HG03558 (cell line): ENCODE measurements at regions not wholly inside any gene's neighbourhood (a gene's known extent, or its start where the extent isn't known, plus 50 kb on each side); places are given as distances from the start of the nearest gene placed in this dataset.
A peak's percentile ranks its signal among the peaks of the same experiment; 100 is the strongest.

ENCODE experiments used
- ATAC-seq: cut with Tn5 transposase; IDR thresholded peaks from one replicate; pipeline ENCODE4 v1.9.1; 2021; ENCODE audit warnings: moderate number of reproducible peaks; ENCODE audit not compliant: unreplicated experiment; ENCODE audit errors: extremely low read depth

DNA sequence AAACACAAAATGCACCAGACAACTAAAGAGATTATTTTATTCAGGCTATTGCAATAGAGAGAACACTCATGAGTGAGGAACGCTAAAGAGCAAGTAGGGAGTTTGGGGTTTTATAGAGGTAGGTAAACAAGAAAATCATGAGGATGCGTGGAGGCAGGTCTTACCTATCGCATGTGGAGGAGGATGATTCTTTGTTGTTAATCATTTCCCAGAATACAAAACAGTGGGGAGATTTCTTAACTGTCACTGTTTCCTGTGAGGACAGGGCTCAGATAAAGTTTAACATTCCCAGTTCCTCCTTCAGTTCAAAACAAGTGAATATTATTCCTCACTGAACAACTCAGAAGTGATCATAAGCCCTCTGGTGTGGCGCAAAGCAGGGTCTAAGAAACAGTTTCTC is 156.1 kb upstream of the MGAT5 start:
- ATAC-seq = no peak

DNA sequence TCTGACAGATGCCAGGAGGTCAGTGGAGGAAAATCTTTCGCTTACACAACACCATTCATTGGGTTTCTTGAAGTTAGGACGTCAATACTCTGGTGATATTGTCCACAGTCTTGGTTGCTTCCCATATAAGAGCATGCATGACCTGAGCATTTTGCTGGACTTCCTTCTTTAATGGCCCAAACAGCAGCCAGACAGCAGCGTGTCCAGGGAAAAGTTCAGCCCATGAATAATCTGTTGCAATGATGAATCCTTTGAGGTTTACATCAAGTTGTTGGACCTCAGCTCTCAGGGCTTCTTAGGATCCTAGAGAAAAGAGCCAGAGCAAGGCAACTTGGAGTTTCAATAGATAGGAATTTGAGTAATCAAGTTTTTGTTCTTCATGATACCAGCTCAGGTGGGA is 155.6 kb upstream of the MGAT5 start:
- no peak for ATAC-seq

DNA sequence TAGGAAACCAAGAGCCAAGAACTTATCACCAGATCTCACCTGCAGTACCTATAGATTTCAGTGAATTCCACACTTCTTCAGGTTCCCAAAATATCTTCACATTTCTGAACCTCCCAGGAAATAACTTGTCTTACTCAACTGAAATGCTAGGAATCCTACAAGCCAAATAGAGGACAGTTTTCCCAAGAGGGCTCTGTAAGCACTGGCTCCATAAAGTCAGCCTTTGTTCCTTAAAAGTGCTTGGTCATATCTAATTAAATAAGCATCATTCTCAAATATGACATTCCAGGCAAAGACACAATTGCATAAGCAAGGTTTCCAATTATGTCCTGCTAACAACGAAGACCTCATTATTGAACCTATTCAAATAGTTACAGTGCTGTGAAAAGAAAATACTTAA is 154.6 kb upstream of the MGAT5 start:
- no peak for ATAC-seq

DNA sequence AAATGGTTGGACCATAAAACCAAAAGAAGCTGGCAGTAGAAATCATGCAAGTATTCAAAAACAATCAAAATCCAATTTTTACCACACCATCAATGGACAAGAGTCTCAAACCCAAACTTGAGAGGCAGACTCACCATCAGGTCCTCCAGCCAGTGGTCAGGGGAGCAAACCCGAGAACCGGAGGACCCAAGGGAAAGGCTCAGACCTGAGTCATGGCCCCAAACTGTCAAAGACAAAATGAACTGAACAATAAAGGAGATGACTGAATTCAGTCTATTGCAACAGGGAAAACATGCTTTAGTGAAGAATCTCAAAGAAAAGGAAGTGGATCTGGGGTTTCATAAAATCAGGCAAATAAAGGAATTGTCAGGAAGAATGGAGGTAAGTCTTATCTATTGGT is 150.7 kb upstream of the MGAT5 start:
- no peak for ATAC-seq

DNA sequence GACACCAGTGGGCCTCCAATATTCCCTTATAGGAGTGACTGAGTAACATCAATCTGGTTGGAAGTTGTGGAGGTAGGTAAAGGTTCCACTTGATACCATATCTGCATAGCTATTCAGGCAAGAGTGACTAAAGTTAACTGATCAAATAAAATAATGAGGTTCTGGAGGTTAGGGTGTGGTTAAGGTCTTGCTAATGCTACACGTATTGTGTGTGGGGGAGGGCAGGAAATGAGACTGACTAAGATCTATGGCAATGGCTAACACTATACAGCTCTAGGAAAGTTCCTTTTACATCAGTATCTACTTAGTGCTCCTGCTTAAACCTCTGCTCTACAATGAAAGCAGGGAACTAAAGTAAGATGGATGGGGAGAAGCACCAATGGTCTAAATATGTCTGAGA is 149.1 kb upstream of the MGAT5 start:
- ATAC-seq = no peak

DNA sequence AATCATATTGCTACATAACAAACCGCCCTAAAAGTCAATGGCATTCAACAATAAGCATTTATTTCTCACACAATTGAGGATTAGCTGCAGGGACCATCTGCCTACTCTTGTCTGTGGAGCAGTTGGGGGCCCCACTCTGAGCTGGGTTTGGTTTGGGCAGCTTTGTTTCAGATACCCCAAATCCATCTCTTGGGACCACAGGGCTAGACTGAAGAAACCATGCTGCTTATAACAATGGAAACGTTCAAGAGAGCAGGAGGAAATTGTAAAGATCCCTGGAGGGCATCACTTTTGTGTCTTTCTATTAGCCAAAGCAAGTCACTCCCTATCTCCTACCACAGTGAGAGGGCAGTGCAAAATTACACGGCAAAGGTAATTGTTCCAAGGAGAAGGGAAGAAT is 146.5 kb upstream of the MGAT5 start:
- ATAC-seq = no peak

DNA sequence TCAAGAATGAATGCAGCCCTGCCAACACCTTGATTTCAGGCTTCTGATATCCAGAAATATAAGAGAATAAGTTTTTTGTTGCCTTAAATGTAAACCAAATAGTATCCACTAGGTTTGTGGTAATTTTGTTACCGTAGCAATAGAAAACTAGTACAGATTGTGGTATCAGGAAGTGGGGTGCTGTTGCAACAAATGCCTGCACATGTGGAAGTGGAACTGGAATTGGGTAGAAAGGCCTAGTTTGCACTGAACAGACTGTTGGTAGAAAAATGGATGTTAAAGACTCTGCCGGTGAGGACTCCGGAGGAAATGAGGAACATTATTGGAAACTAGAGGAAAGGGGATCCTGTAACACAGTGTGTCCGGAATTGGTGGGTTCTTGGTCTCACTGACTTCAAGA is 145.8 kb upstream of the MGAT5 start:
- no peak for ATAC-seq

DNA sequence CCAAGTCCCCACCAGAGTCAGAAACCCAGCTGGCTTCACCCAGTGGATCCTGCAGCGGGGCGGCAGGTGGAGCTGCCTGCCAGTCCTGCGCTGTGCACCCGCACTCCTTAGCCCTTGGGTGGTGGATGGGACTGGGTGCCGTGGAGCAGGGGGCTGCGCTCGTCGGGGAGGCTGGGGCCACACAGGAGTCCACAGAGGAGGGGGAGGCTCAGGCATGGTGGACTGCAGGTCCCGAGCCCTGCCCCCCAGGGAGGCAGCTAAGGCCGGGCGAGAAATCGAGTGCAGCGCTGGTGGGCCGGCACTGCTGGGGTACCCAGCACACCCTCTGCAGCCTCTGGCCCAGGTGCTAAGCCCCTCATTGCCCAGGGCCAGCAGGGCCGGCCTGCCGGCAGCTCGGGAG is 144.6 kb upstream of the MGAT5 start:
- ATAC-seq = no peak

DNA sequence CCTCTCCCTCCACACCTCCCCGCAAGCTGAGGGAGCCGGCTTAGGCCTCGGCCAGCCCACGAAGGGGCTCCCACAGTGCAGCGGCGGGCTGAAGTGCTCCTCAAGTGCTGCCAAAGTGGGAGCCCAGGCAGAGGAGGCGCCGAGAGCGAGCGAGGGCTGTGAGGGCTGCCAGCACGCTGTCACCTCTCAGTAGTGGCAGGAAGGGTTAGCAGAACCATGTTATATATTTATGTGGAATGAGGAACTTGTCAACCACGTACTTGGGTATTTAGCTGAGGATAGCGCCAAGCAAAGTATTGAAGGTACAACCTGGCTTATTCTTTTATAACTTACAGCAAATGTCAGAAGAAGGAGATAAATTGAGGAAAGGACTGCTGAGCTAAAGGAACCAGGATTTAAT is 144.1 kb upstream of the MGAT5 start:
- no peak for ATAC-seq

DNA sequence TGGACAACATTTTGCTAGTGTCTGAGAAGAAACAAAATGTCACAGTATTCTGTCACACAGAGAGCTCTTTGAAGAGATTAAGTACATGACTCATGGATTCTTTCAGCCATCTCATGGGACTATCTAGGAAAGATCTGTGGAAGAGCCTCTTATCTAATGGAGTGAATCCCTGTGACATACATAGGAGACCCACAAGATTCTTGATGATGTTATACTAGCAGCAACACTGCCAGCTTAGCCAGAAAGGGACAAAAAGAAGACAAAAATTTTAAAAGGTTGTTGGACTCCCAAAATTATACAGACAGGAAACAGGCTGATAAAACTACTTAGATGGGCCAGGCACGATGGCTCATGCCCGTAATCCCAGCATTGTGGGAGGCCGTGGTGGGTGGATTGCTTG is 143.3 kb upstream of the MGAT5 start:
- ATAC-seq = no peak

DNA sequence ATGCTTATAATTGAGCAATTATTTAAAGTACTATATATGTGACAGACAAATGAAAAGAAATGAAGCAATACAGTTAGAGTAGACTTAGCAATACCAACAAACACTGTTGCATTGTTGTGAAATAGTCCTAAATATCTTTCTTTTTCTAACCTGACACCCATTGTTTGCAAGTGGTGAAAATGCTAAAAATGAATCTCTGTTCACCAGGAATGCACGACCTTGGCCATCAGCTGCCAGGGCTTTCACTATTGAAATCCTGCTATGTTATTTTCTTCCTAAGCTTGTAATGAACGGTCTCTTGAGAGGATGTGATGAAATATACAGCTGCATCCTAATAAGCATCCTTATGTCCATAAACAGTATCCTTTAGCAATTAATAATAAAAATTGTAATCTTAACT is 136.2 kb upstream of the MGAT5 start:
- no peak for ATAC-seq

DNA sequence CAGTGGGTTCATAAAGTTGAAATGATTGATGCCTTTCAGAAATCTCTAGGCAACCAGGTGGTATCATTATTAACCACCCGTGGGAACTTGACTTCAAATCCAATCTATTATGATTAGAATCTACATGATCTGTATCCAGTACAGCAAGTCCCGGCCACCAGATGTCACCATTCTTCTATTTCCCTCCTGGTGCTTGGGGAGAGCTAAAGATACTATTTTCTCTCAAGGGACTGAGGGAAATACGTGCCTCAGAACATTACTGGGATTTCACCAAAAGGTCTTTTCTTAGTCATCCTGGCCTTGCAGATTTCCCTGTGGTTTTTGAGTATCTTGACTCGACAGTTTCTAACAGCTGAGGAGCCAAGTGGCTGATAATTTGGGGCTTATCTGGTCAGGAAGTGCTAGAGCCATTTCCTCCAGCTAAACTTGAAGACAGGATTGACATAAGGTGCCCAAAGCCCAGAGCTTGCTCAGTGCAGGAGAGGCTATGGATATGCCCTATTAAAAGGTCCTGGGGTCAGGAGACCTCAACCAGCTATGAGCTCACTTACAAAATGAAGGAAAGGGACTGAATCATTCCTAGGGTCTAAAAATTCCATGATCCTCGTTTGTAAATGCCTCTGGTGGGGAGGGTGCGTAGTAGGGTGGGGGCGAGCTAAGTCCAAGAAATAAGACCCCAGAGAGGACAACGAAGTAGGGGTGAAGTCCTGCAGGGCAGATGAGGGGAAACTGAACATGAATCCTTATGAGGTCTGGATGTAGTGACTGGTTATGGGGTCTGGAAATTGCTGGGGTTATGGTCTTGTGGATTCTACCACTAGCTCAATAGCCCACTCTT is 135.4 kb upstream of the MGAT5 start:
- peak; percentile 47 for ATAC-seq

DNA sequence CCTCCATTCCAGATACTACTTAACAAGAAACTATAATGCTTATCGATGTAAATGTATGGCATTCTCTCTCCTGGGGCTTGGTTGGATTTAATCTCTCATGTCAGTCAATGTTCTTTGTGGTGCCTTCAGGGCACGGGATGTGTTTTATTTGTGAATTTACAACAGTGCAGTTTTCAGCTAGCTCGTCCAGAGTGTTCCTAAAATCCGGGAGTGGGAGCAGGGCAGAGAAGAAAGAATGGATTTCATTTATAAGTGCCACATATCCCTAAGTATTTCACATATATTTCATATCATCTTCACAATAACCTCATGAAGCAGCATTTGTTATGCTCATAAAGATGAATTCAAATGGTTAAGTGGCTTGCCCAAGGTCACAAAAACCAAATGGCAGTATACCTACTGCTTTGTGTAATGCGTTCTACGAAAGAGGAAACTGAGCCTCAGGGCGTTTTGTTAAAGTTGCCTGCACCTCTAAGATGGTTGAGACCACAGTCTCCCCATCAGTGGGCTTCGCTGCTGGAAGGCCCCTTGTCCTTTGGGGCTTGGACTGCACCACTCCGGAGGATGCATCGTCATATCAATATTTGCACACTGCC is 134.7 kb upstream of the MGAT5 start:
- no peak for ATAC-seq

DNA sequence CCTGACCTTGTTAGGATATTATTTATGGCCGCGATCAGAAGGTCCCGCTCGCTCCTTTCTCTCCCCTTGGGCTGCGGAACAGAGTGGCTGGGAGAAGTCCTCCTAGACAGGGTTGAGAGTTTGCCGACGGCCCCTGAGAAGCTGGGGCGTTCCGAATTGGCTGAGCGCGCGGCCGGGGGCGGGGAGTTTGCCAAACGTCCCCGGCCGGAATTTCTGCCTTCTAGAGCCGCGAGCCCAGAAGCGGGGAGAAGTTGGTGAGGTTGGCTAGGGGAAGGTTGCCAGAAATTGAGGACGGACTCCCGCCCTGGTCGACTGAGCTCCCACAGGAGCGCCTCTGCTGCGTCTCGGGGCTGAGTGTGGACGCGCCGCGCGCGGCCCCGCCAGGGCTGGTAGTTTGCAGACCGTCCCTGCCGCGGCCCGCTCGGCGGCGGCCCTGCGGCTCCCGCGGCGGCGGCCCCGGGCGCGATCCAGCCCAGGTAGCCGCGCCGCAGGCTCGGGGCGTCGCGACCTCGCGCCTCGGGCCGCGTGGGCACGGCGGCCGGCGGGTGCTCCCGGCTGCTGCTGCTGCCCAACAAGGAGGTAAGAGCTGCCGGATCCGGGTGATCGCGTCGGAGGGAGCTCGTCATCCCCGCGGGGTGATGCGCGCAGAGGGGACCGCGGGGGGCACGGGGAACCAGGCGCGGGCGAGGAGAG is 134.0 kb upstream of the MGAT5 start:
- peak; percentile 36 for ATAC-seq

DNA sequence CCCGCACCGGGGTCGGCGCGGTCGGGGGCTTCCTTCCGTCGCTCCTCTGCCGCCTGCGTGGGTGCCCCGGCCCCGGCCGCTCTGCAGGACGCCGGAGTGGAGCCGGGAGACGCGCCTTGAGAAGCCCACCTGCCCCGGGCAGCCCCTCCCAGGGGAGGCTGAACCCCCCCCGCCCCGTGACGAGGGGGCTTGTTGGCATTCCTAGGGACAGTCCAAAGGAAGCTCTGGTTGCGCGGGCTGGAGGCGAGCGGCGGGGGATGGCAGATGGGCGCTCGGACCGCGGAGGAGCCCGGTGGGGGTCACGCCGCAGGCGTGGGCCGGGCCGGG is 133.5 kb upstream of the MGAT5 start:
- no peak for ATAC-seq

DNA sequence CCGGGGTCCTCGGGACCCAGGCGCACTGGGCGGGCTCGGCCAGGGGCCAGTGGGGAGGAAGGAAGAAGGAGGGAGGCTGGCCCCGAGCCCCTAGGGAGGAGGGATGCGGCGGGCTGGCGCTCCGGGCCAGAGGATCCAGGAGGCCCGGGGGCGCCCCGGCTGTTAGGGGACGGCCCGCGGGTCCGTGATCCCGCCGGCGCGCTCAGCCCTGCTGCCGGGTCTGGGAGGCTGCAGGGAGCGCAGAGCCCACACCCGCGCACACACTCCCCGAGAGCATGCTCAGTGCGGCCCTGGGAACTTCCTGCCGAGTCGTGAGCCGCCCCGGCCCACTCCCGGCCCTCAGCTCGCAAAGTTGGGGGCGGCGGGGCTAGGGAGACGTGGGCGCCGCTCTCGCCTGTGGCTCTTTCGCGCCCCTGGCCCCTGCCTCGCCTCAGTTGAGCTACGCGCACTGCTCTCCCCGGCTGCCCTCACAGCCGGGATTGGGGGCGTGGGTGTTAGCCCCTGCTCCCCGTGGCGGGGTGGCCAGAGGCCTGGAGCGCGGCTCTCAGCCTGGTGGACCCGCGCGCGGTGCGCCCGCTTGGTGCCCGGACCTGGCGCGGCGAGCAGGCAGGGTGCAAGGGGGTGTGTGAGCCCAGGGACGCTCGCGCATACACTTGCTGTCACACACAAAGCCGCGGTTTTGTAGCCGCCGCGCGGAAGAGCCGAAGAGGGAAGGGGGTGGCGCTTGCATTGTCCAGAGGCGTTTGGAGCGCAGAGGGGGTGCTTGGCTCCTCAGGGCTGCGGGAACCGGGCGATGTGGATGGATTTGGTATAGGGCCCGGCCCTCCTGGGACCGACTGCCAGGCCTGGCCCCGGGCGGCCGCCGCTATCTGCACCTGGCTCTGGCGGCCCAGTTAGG is 132.9 kb upstream of the MGAT5 start:
- ATAC-seq = peak; percentile 21

DNA sequence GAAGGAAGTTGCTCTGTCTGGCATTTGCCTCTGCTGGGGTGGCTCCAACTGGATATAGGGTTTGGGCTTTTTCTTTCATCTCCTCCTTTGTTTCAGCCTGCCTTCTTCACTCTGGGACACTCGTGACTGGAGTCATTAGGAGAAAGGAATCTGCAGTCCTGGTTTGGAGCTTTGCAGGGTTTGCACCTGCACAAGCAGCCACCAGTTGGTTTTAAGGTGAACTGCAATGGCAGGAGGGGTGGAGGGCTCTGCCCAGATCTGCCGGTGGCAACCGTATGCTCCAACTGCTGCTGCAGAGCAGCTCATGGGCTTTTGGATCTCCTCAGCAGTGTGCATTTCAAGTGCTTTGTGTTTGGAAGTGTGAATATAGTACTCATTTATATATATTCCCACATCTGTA is 131.3 kb upstream of the MGAT5 start:
- no peak for ATAC-seq

DNA sequence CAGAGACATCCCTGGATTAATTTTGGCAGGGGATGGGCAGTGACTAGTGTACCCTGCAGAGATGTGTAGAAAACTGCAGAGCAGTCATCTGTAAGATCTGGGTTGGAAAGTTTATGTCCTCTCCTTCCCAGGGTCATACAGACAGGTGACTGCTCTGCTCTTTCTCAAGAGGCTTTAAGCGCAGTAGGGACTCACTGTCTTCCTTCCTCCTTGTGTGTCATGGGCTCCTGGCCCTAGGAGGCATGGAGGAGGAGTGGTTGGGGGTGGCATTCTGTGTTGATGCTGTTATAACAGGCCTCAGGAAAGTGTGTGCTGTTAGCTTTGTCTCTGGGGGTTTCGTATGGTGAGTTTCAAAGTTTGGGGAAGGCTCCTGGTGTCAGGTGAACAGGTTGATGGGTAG is 130.5 kb upstream of the MGAT5 start:
- no peak for ATAC-seq

DNA sequence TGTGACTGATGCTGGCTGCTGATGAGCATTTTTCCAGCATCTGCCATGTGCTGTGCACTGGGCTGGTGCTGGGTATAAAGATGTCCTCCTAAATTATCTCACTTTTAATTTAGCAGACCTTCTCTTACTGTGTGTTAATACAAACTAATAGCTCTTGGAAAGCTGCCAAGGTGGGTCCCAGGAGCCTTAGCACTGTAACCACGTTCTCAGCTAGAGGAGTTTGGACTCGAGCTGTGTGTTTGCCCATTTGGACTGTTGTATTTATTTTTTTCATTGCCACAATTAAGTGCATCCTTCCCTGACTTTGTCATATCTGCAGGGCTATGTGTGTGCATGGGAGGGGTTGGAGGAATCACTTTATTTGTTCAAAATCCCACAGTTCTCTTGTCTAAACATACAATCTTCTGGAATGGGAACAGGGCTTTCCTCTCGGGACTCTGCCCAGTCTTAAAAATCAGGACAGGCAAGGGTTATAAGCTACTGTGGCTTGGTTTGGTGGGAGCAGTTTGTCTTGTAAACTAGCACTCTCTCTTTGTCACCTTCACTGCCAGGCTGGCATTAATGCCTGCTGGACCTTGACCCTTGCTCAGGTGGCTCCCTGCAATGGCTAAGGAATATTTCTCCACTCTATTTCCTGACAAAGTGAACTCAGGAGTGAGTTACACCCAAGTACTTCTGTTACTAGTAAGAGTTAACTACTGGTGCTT is 129.7 kb upstream of the MGAT5 start:
- ATAC-seq = no peak

DNA sequence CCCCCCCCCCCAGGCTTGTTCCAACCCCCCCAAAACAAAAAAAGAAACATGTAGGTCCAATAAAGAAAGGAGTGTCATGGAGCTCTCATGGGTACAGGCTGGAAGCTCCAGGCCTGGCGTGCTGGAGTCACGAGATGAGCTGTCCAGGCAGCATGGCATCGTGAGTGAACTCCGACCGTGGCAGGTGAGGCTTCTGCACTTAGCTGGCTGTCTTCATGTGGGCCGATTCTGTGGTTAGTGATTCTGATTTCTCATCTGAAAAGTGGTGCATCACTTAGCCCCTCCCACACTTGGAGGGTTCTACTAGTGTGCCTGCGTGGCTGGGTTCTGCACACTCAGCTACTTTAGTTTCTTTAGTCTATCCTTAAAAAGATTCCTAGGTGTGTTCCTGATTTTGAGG is 126.4 kb upstream of the MGAT5 start:
- peak; percentile 47 for ATAC-seq
